ENCODE measurements at regions not wholly inside any gene's neighbourhood (a gene's known extent, or its start where the extent isn't known, plus 50 kb on each side); places are given as distances from the start of the nearest gene placed in this dataset.

- no peak for TF ChIP-seq NANOG (IDR thresholded peaks at IDR 0.05; ENCODE audit: borderline replicate concordance)
- TF ChIP-seq CTCF (conservative IDR thresholded peaks at IDR 0.05; ENCODE audit: low read depth in 2 of 2) = no peak
- no peak for TF ChIP-seq EZH2 (IDR thresholded peaks at IDR 0.05; ENCODE audit: low read depth, unreplicated experiment)
- TF ChIP-seq POLR2AphosphoS5 (IDR thresholded peaks at IDR 0.05; ENCODE audit: low read depth) = no peak
- no peak for TF ChIP-seq REST (IDR thresholded peaks at IDR 0.05; ENCODE audit: unreplicated experiment)
- no peak for TF ChIP-seq JUNB (IDR thresholded peaks at IDR 0.05; ENCODE audit: unreplicated experiment)
- no peak for TF ChIP-seq EZH2phosphoT487 (IDR thresholded peaks at IDR 0.05; ENCODE audit: unreplicated experiment)
- TF ChIP-seq STAT1 (IDR thresholded peaks at IDR 0.05; ENCODE audit: unreplicated experiment) = no peak
Observed at GRCh38 chr13:90104764-90105163, 1242.7 kb upstream of the MIR17HG start.

Measured in GM23338 (cell line).